NCI-H82 (cell line): ENCODE measurements at regions not wholly inside any gene's neighbourhood (a gene's known extent, or its start where the extent isn't known, plus 50 kb on each side); places are given as distances from the start of the nearest gene placed in this dataset.
"Not testable (repeated sequence)": the region's sequence is repeated elsewhere in the genome, so short reads cannot be mapped to it uniquely, and the experiment has no call there.

Source experiments
- DNase-seq: peaks from one replicate; lab custom pipeline; 2025; lab: John Stamatoyannopoulos, UW

DNA sequence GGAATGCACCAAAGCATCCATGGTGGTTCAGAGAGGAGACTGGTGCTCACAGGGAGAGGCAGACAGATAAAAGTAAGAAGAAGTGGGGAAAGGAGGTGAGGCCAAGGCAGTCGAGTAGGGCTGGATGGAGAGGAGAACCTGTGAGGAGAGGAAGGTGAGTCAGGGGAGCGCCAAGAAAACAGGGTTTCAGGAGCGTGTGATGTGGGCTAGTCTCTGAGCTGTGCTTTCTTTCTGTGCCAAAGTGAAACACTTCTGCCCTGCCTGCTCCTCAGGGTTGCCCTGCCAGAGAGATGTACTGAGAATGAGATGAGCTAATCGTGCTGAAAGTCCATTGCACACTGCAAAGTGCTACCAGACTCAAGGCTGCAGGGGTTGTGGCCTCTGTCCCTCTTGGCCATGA is 310.7 kb upstream of the CCL2 start:
- no peak for DNase-seq

DNA sequence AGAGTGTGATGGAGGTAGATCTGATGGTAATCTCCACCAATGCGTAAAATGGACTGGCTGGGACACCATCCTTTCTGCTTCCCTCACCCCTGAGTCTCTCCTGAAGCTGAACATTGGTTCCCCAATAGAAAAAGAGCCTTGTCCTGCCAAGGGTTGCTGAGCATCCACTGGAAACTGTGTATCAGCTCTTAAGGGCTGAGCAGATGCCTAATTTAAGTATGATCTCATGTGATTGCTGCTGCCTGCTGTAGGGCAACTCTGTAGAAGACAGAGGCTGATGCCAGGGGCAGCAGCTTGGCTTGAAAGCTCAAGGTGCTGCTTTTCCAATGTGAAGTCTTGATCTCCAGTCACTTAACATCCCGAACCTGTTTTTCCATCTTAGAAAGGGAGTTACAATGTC is 310.3 kb upstream of the CCL2 start:
- DNase-seq, result no peak

- DNase-seq, result peak; percentile 94
Observed at GRCh38 chr17:33945646-33946546, 309.2 kb upstream of the CCL2 start.

GRCh38 chr17:33947762-33948161 is 307.3 kb upstream of the CCL2 start:
- DNase-seq, result no peak

- peak; percentile 50 for DNase-seq
Observed at GRCh38 chr17:33948309-33948708, 306.8 kb upstream of the CCL2 start.

DNA sequence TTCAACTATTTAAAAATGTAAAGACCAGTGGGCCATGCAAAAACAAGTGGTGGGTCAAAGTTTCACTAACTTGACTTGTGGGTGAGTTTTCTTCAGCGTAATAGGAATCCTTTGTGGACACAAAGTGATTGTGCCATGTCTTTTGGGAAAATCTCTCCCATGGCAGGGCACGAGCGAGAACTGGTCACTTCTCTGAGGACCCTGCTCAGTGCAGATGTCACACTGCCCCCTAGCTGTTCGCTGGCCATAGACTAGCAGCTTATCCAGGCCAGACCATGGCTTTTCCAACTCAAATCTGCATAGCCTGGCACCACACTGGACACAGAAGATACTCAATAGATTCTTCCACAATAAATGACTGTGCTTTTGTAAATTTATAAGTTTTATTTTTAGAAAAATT is 306.0 kb upstream of the CCL2 start:
- peak; percentile 29 for DNase-seq

- no peak for DNase-seq
Observed at GRCh38 chr17:33950061-33950460, 305.0 kb upstream of the CCL2 start.

- DNase-seq, result no peak
Observed at GRCh38 chr17:33952425-33952824, 302.7 kb upstream of the CCL2 start.

GRCh38 chr17:33954597-33954996 is 300.5 kb upstream of the CCL2 start:
- no peak for DNase-seq

DNA sequence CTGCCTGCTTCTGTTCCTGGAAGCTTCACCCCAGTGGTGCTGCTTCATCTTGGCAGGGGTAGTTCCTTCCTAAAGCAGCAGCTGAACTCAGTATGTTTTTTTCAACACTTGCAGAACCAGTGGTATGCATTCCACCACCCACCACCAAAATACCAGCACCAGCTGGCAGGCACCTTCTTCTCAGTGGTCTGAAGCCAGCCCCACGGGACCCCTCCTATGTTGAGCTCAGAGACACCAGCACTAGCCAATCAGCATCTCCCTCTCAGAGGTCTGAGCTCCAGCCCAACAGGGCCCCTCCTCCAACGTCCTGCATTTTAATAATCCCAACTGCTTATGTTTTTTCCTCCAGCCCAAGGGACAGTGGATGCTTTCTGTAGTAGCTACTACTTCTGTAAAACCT is 299.6 kb upstream of the CCL2 start:
- peak; percentile 70 for DNase-seq

GRCh38 chr17:33959098-33959497 is 296.0 kb upstream of the CCL2 start:
- not testable (repeated sequence) for DNase-seq

- no peak for DNase-seq
Observed at GRCh38 chr17:33962857-33963655, 292.0 kb upstream of the CCL2 start.

DNA sequence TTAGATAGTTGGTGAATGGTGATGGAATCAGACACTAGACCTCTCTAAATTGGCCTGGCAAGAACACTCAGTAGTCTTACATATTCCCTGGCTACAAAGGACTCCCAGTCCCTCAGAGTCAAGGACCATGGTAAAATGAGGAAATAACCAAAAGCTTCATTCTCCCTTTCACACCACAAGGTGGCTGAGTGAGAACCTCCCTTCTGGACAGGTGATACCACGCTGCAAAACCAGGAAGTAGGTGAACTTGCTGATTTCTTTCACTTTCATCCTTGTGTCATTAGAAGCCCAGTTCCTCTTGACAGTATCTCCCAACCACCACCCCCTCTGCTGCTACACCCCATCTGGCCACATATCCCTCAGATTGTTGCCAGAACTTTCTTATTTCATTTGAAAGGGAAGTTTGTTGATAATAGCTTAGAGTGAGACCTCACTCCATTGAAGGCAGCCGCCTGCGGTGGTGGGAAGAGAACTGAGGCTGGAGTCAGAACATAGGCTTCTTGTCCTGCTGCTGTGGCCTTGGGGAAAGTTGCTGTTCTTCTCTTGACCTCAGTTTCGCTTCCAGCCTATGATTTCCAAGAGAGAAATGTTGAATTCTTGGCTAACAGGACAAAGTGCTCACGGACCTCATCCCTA is 290.6 kb upstream of the CCL2 start:
- DNase-seq, result no peak

DNA sequence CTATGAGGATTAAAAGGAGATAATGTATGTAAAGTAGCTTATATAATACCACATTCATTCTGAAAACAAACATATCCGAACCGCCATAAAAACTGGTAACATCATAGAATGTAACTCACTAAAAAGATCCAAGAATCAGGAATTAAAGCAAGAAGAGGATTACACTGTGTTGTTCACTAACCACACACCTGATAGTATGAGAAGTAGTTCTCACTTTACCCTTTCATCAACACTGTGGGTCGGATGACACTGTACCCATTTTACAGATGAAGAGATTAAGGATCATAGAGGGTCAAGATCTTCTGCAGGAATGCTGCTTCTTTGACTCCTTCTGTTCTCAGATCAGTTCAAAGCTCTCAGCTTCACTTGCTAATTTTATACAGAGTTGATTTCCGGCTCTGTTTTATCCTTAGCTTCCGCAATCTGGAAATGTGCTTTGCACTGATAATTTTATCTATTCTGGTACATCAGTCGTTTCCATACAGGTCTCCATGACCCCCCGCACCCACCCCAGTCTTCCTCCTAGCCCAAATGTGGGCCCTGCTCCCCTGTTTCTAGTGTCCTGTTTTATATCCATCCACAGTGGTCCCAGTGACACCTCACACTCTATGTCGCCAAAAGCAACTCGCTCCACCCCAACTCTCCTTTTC is 288.6 kb upstream of the CCL2 start:
- DNase-seq, result no peak

- DNase-seq, result no peak
Observed at GRCh38 chr17:33967608-33968349, 287.3 kb upstream of the CCL2 start.

- DNase-seq, result peak; percentile 87
Observed at GRCh38 chr17:33968350-33969044, 286.6 kb upstream of the CCL2 start.

GRCh38 chr17:33970279-33970678 is 284.8 kb upstream of the CCL2 start:
- no peak for DNase-seq

- DNase-seq, result no peak
Observed at GRCh38 chr17:33972763-33973162, 282.3 kb upstream of the CCL2 start.

DNA sequence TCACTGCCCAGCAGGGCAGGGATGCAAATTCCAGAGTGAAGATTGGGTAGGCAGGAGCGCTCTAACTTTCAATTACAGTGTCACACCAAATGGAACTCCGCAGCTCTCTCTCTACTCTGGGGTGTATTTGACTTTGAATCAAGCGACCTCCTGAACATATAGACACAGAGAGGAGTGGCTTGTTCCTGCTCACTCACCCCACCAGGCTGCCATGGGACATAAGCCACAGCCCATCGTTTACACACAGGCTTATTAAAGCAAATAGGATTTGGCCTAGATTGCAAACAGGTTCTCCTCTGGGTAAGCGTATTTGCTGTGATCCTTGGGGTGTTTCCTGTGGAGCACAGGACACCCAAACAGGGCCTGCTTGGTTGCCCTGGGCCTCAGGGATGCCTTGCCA is 281.6 kb upstream of the CCL2 start:
- peak; percentile 95 for DNase-seq

- DNase-seq, result no peak
Observed at GRCh38 chr17:33974276-33974675, 280.8 kb upstream of the CCL2 start.

DNA sequence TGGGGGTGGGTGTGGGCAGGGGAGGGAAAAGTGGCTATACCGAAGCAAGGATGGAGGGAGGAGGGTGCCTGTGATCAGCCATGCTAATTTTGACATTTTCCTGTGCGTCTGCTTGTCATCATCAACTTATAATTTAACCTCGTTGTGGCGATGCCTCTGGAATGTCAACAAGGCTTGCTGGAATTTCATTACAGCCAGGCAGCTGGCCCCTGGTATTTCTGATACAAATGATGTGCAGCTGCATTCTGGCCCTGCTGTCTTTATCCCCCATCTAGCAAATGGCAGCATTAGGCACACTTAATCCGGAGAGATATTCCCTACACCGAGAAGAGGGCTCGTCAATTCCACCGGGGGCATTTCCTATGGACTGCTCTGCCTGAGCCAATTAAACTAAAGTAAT is 278.3 kb upstream of the CCL2 start:
- peak; percentile 94 for DNase-seq
